K562 (cell line): ENCODE measurements at regions not wholly inside any gene's neighbourhood (a gene's known extent, or its start where the extent isn't known, plus 50 kb on each side); places are given as distances from the start of the nearest gene placed in this dataset.

Source experiments
- ATAC-seq: fragments of 200-7000 bp; cut with Tn5 transposase; 3 replicates; pipeline ENCODE4 v1.9.1; 2020; ENCODE audit warnings: moderate library complexity
- BruUV-seq: library from RNA; stranded (reverse); fragments of 400-500 nt; replicated peaks from 2 replicates; lab custom pipeline; 2021; lab: Mats Ljungman, UMichigan
- CTCF ChIA-PET: fragments of 300-600 bp; formaldehyde crosslinking; extraction: SDS; loops from one replicate; lab custom pipeline; 2021; ENCODE audit warnings: low intra/inter-chr PET ratio; lab: Yijun Ruan, JAX
- POLR2A ChIA-PET: fragments of 300-600, 350-650 bp; sonication (Branson Sonifier 250); formaldehyde crosslinking; extraction: SDS; loops from one replicate; lab custom pipeline; 2021; ENCODE audit warnings: antibody characterized with exemption, inconsistent platforms; lab: Yijun Ruan, JAX
- DNase-seq, 4 experiments: peaks; one replicate each; pipeline versions ENCODE4 v3.0.0 to v3.0.0-alpha.2; 2011 to 2018; ENCODE audit warnings: low spot score in 3 of 4, mixed read lengths in 3 of 4; ENCODE audit errors: extremely low read depth in 1 of 4
- FAIRE-seq: peaks from 2 replicates; lab custom pipeline; 2011; peaks lifted over from hg19 to GRCh38; lab: Jason Lieb, UNC
- H2AFZ ChIP-seq: 2 replicates; pipeline ENCODE4 v1.6.0; 2011; ENCODE audit warnings: low read depth, low read length, control low read depth, inconsistent platforms
- H3K27ac ChIP-seq: fragments of 200-600 bp; 3 replicates; pipeline ENCODE4 v1.8.0; 2011; ENCODE audit warnings: low read depth, mild to moderate bottlenecking, control low read depth, inconsistent platforms, low read length, moderate library complexity, mixed read lengths; ENCODE audit errors: extremely low read depth
- H3K27me3 ChIP-seq, 2 experiments: fragments of 300-600 bp in 1 of 2; 2 replicates in 1 of 2; 3 replicates in 1 of 2; pipeline versions ENCODE4 v1.6.0 to v1.8.0; 2011; ENCODE audit warnings: inconsistent platforms in 2 of 2, low read length in 2 of 2, mild to moderate bottlenecking in 1 of 2, mixed read lengths in 1 of 2, moderate library complexity in 1 of 2; ENCODE audit not compliant: control insufficient read depth in 2 of 2, insufficient read depth in 2 of 2
- H3K36me3 ChIP-seq: fragments of 300-600 bp; 3 replicates; pipeline ENCODE4 v1.8.0; 2011; ENCODE audit warnings: mild to moderate bottlenecking, low read length, inconsistent platforms; ENCODE audit not compliant: control insufficient read depth, insufficient read depth
- H3K4me1 ChIP-seq, 2 experiments: fragments of 200-600 bp in 1 of 2; replicated peaks in 1 of 2; 2 replicates in 1 of 2; 3 replicates in 1 of 2; pipeline versions ENCODE4 v1.5.1 to v1.8.0; 2011; ENCODE audit warnings: inconsistent platforms in 2 of 2, low read length in 2 of 2, mild to moderate bottlenecking in 1 of 2, mixed read lengths in 1 of 2, moderate library complexity in 1 of 2; ENCODE audit not compliant: control insufficient read depth in 2 of 2, insufficient read depth in 2 of 2
- H3K4me2 ChIP-seq: 2 replicates; pipeline ENCODE4 v1.6.1; 2011; ENCODE audit warnings: low read length, control low read depth, inconsistent platforms, mixed read lengths; ENCODE audit not compliant: insufficient read depth
- H3K4me3 ChIP-seq: fragments of 200-600 bp; sonication (generic), shearing (Covaris generic); 2 replicates; pipeline ENCODE4 v1.5.1; 2016; ENCODE audit warnings: control low read depth, inconsistent platforms
- H3K79me2 ChIP-seq: fragments of 200-600 bp; 3 replicates; pipeline ENCODE4 v1.8.0; 2011; ENCODE audit warnings: low read length, inconsistent platforms; ENCODE audit not compliant: control insufficient read depth, insufficient read depth
- H3K9ac ChIP-seq, 2 experiments: 2 replicates each; pipeline versions ENCODE4 v1.6.0 to v1.6.1; 2011; ENCODE audit warnings: low read depth in 2 of 2, low read length in 2 of 2, control low read depth in 1 of 2, inconsistent platforms in 1 of 2, mild to moderate bottlenecking in 1 of 2, mixed read lengths in 1 of 2; ENCODE audit not compliant: insufficient read depth in 1 of 2
- H3K9me1 ChIP-seq: one replicate; pipeline ENCODE4 v1.6.0; 2011; ENCODE audit warnings: inconsistent platforms, mild to moderate bottlenecking, low read length, moderate library complexity; ENCODE audit not compliant: control insufficient read depth, insufficient read depth
- H3K9me3 ChIP-seq: replicated peaks from 2 replicates; pipeline ENCODE4 v1.5.1; 2011; ENCODE audit warnings: low read depth, low read length, inconsistent platforms; ENCODE audit not compliant: control insufficient read depth, insufficient read depth
- H4K20me1 ChIP-seq: replicated peaks from 2 replicates; pipeline ENCODE4 v1.6.1; 2011; ENCODE audit warnings: low read length, inconsistent platforms, mixed read lengths; ENCODE audit not compliant: control insufficient read depth, insufficient read depth
- ATF1 ChIP-seq, 2 experiments: fragments of 450-650 bp in 1 of 2; IDR thresholded peaks; 2 replicates each; pipeline ENCODE4 v1.6.1; 2016; ENCODE audit warnings: missing compliant biosample characterization in 1 of 2, missing genetic modification characterization in 1 of 2
- HNRNPK ChIP-seq: fragments of 200-400 bp; formaldehyde crosslinking; IDR thresholded peaks from one replicate; pipeline ENCODE4 v1.6.1; 2018; ENCODE audit warnings: mild to moderate bottlenecking, low read depth, low read length; ENCODE audit not compliant: poor library complexity, severe bottlenecking
- NFIX ChIP-seq: fragments of 250-450 bp; sonication (Bioruptor Pico); IDR thresholded peaks from 2 replicates; pipeline ENCODE4 v1.4.0; 2020; ENCODE audit warnings: low read depth, mild to moderate bottlenecking, moderate library complexity
- TRIM28 ChIP-seq: fragments of 450-650 bp; IDR thresholded peaks from 2 replicates; pipeline ENCODE4 v1.6.1; 2017
- ZBTB1 ChIP-seq: sonication (generic); formaldehyde crosslinking; IDR thresholded peaks from 2 replicates; pipeline ENCODE4 v1.8.1; 2023; ENCODE audit warnings: missing genetic modification reagents, low read depth, mild to moderate bottlenecking, borderline replicate concordance
- ZNF280A ChIP-seq: fragments of 450-650 bp; IDR thresholded peaks from 2 replicates; pipeline ENCODE4 v1.6.1; 2018; ENCODE audit warnings: mild to moderate bottlenecking, low read depth; ENCODE audit not compliant: partially characterized antibody
- WGBS: fragments of 100-300 bp; shearing (Covaris generic); methylation state at CpG from one replicate; pipeline ENCODE4 v1.1.6; 2016; ENCODE audit warnings: low coverage, mixed read lengths; ENCODE audit not compliant: insufficient coverage; ENCODE audit errors: missing lambda C conversion rate; 5-methylcytosine and 5-hydroxymethylcytosine counted together
- in situ Hi-C: fragments of 300-500 bp; cut with MboI; formaldehyde crosslinking; loops from 4 replicates; pipeline ENCODE4 v1.15.0; 2018; ENCODE audit warnings: inconsistent platforms, mixed read lengths
- intact Hi-C: fragments of 100-400 bp; cut with micrococcal nuclease; formaldehyde crosslinking; loops from 2 replicates; pipeline ENCODE4 v1.14.2; 2022

- DNase-seq (peak in 1 of 4 experiments; percentile 9), ATAC-seq (no peak), FAIRE-seq (no peak)
- Histone ChIP-seq H3K79me2 (no peaks in the 10 kb centered on the region), H3K4me2 (no peak overlapping the region), H4K20me1 (no peaks in the 10 kb centered on the region), H3K27ac (no peak overlapping the region), H3K9me1 (no peaks in the 10 kb centered on the region), H2AFZ (no peak overlapping the region), H3K9me3 (no peaks in the 10 kb centered on the region), H3K4me1 (no peaks in the 10 kb centered on the region), H3K4me3 (no peak overlapping the region), H3K36me3 (peaks cover 5% of the 10 kb centered on the region; the same call in 2 of the 3 replicates)
- intact Hi-C loops, result no loop called here
- ChIA-PET POLR2A (interaction anchor here (1.5 kb wide), 1 partner anchor 161 kb away, joined by 3 read pairs; the partner anchor contains the start of gene NIBAN1), CTCF (no interaction called here)
- WGBS, result 67% methylated on average over 2 of the region's 2 CpGs
- no TSS peak for BruUV-seq
- TF ChIP-seq TRIM28 (0 out of 2 replicates have a peak, but pooled peaks have one; percentile 37), NFIX (no peak)
- TF ChIP-seq, all 486 proteins: peak for 1
- no peaks in the 10 kb centered on the region for H3K27me3 ChIP-seq
- in situ Hi-C loops, result no loop called here
- no peak overlapping the region for H3K9ac ChIP-seq
Measured at GRCh38 chr1:184813528-184814089, 59.0 kb upstream of the EDEM3 start.

DNA sequence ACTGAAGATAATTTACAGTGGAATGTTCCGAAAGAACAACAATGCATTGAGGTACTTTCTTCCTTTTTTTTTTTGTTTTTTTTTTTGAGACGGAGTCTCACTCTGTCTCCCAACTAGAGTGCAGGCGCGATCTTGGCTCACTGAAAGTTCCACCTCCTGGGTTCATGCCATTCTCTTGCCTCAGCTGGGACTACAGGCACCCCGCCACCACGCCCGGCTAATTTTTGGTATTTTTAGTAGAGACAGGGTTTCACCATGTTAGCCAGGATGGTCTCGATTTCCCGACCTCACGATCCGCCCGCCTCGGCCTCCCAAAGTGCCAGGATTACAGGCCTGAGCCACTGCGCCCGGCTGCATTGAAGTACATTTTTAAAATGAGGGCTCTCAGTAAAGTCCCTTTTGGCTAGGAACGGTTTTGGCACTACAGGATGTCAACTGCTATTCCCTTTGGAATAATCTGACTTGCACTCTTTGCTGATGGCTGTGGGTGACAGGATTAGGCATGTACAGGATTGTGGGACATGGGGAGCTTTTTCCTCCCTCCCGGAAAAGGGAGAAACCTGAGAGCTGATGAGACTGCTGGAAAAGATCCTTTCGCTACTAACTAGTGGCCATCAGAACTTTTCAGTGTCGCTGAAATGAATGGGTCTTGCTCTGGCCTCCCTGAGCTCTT is 56.9 kb upstream of the EDEM3 start:
- BruUV-seq, result no TSS peak
- Histone ChIP-seq H3K9me1 (no peaks in the 10 kb centered on the region), H4K20me1 (no peaks in the 10 kb centered on the region), H3K36me3 (peaks cover 6% of the 10 kb centered on the region; the same call in 2 of the 3 replicates), H3K79me2 (no peaks in the 10 kb centered on the region), H3K4me3 (no peak overlapping the region), H3K4me2 (no peak overlapping the region), H3K9me3 (no peaks in the 10 kb centered on the region), H3K9ac (no peak overlapping the region), H3K27ac (no peak overlapping the region), H3K4me1 (peaks cover 3 to 4% of the 10 kb centered on the region in 2 experiments; a peak in 4 of 5 replicates), H2AFZ (no peak overlapping the region), H3K27me3 (no peaks in the 10 kb centered on the region)
- ChIA-PET CTCF (no interaction called here), POLR2A (interaction anchor here (1.7 to 7.1 kb wide), 2 partner anchors 11 to 163 kb away, joined by 7 to 30 read pairs; partner anchors contain the start of gene NIBAN1)
- FAIRE-seq (no peak), DNase-seq (no peak), ATAC-seq (no peak)
- WGBS, result 88% methylated on average over 19 of the region's 19 CpGs
- intact Hi-C loops, result no loop called here
- TF ChIP-seq ZNF280A (no peak), HNRNPK (no peak), ZBTB1 (CRISPR knock-in tag) (no peak), ATF1 (CRISPR knock-in tag; IDR thresholded peaks at IDR 0.05) (no peak), ATF1 (tag; IDR thresholded peaks at IDR 0.05) (no peak)
- in situ Hi-C loops, result no loop called here
